ENCODE measurements at regions not wholly inside any gene's neighbourhood (a gene's known extent, or its start where the extent isn't known, plus 50 kb on each side); places are given as distances from the start of the nearest gene placed in this dataset.

- TF ChIP-seq, protein P1, sequence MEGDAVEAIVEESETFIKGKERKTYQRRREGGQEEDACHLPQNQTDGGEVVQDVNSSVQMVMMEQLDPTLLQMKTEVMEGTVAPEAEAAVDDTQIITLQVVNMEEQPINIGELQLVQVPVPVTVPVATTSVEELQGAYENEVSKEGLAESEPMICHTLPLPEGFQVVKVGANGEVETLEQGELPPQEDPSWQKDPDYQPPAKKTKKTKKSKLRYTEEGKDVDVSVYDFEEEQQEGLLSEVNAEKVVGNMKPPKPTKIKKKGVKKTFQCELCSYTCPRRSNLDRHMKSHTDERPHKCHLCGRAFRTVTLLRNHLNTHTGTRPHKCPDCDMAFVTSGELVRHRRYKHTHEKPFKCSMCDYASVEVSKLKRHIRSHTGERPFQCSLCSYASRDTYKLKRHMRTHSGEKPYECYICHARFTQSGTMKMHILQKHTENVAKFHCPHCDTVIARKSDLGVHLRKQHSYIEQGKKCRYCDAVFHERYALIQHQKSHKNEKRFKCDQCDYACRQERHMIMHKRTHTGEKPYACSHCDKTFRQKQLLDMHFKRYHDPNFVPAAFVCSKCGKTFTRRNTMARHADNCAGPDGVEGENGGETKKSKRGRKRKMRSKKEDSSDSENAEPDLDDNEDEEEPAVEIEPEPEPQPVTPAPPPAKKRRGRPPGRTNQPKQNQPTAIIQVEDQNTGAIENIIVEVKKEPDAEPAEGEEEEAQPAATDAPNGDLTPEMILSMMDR (IDR thresholded peaks at IDR 0.05), result no peak
- TF ChIP-seq POLR2A (IDR thresholded peaks at IDR 0.05), result no peak
These were observed 177.9 kb downstream of the BLID start for GRCh38 chr11:121938076-121938475.

Measured in lower leg skin (tissue), 3 donors.